K562 (cell line): ENCODE measurements at regions not wholly inside any gene's neighbourhood (a gene's known extent, or its start where the extent isn't known, plus 50 kb on each side); places are given as distances from the start of the nearest gene placed in this dataset.
A peak's percentile ranks its signal among the peaks of the same experiment; 100 is the strongest.

Source experiments
- ATAC-seq: fragments of 200-7000 bp; cut with Tn5 transposase; 3 replicates; pipeline ENCODE4 v1.9.1; 2020; ENCODE audit warnings: moderate library complexity
- BruUV-seq: library from RNA; stranded (reverse); fragments of 400-500 nt; replicated peaks from 2 replicates; lab custom pipeline; 2021; lab: Mats Ljungman, UMichigan
- CTCF ChIA-PET: fragments of 300-600 bp; formaldehyde crosslinking; extraction: SDS; loops from one replicate; lab custom pipeline; 2021; ENCODE audit warnings: low intra/inter-chr PET ratio; lab: Yijun Ruan, JAX
- POLR2A ChIA-PET: fragments of 300-600, 350-650 bp; sonication (Branson Sonifier 250); formaldehyde crosslinking; extraction: SDS; loops from one replicate; lab custom pipeline; 2021; ENCODE audit warnings: antibody characterized with exemption, inconsistent platforms; lab: Yijun Ruan, JAX
- DNase-seq, 4 experiments: peaks; one replicate each; pipeline versions ENCODE4 v3.0.0 to v3.0.0-alpha.2; 2011 to 2018; ENCODE audit warnings: low spot score in 3 of 4, mixed read lengths in 3 of 4; ENCODE audit errors: extremely low read depth in 1 of 4
- FAIRE-seq: peaks from 2 replicates; lab custom pipeline; 2011; peaks lifted over from hg19 to GRCh38; lab: Jason Lieb, UNC
- H2AFZ ChIP-seq: 2 replicates; pipeline ENCODE4 v1.6.0; 2011; ENCODE audit warnings: low read depth, low read length, control low read depth, inconsistent platforms
- H3K27ac ChIP-seq: fragments of 200-600 bp; 3 replicates; pipeline ENCODE4 v1.8.0; 2011; ENCODE audit warnings: low read depth, mild to moderate bottlenecking, control low read depth, inconsistent platforms, low read length, moderate library complexity, mixed read lengths; ENCODE audit errors: extremely low read depth
- H3K27me3 ChIP-seq, 2 experiments: fragments of 300-600 bp in 1 of 2; 2 replicates in 1 of 2; 3 replicates in 1 of 2; pipeline versions ENCODE4 v1.6.0 to v1.8.0; 2011; ENCODE audit warnings: inconsistent platforms in 2 of 2, low read length in 2 of 2, mild to moderate bottlenecking in 1 of 2, mixed read lengths in 1 of 2, moderate library complexity in 1 of 2; ENCODE audit not compliant: control insufficient read depth in 2 of 2, insufficient read depth in 2 of 2
- H3K36me3 ChIP-seq: fragments of 300-600 bp; 3 replicates; pipeline ENCODE4 v1.8.0; 2011; ENCODE audit warnings: mild to moderate bottlenecking, low read length, inconsistent platforms; ENCODE audit not compliant: control insufficient read depth, insufficient read depth
- H3K4me1 ChIP-seq, 2 experiments: fragments of 200-600 bp in 1 of 2; replicated peaks in 1 of 2; 2 replicates in 1 of 2; 3 replicates in 1 of 2; pipeline versions ENCODE4 v1.5.1 to v1.8.0; 2011; ENCODE audit warnings: inconsistent platforms in 2 of 2, low read length in 2 of 2, mild to moderate bottlenecking in 1 of 2, mixed read lengths in 1 of 2, moderate library complexity in 1 of 2; ENCODE audit not compliant: control insufficient read depth in 2 of 2, insufficient read depth in 2 of 2
- H3K4me2 ChIP-seq: 2 replicates; pipeline ENCODE4 v1.6.1; 2011; ENCODE audit warnings: low read length, control low read depth, inconsistent platforms, mixed read lengths; ENCODE audit not compliant: insufficient read depth
- H3K4me3 ChIP-seq: fragments of 200-600 bp; sonication (generic), shearing (Covaris generic); 2 replicates; pipeline ENCODE4 v1.5.1; 2016; ENCODE audit warnings: control low read depth, inconsistent platforms
- H3K79me2 ChIP-seq: fragments of 200-600 bp; 3 replicates; pipeline ENCODE4 v1.8.0; 2011; ENCODE audit warnings: low read length, inconsistent platforms; ENCODE audit not compliant: control insufficient read depth, insufficient read depth
- H3K9ac ChIP-seq, 2 experiments: 2 replicates each; pipeline versions ENCODE4 v1.6.0 to v1.6.1; 2011; ENCODE audit warnings: low read depth in 2 of 2, low read length in 2 of 2, control low read depth in 1 of 2, inconsistent platforms in 1 of 2, mild to moderate bottlenecking in 1 of 2, mixed read lengths in 1 of 2; ENCODE audit not compliant: insufficient read depth in 1 of 2
- H3K9me1 ChIP-seq: one replicate; pipeline ENCODE4 v1.6.0; 2011; ENCODE audit warnings: inconsistent platforms, mild to moderate bottlenecking, low read length, moderate library complexity; ENCODE audit not compliant: control insufficient read depth, insufficient read depth
- H3K9me3 ChIP-seq: replicated peaks from 2 replicates; pipeline ENCODE4 v1.5.1; 2011; ENCODE audit warnings: low read depth, low read length, inconsistent platforms; ENCODE audit not compliant: control insufficient read depth, insufficient read depth
- H4K20me1 ChIP-seq: replicated peaks from 2 replicates; pipeline ENCODE4 v1.6.1; 2011; ENCODE audit warnings: low read length, inconsistent platforms, mixed read lengths; ENCODE audit not compliant: control insufficient read depth, insufficient read depth
- MAFG ChIP-seq: fragments of 450-650 bp; conservative IDR thresholded peaks from 2 replicates; pipeline ENCODE4 v1.6.1; 2016; ENCODE audit warnings: missing genetic modification characterization, missing compliant biosample characterization
- NR3C1 ChIP-seq: sonication (generic); formaldehyde crosslinking; IDR thresholded peaks from 2 replicates; pipeline ENCODE4 v1.8.1; 2022; ENCODE audit warnings: missing genetic modification reagents
- SMARCC2 ChIP-seq: fragments of 450-650 bp; IDR thresholded peaks from 2 replicates; pipeline ENCODE4 v1.6.1; 2017; ENCODE audit warnings: antibody characterized with exemption, moderate library complexity, mild to moderate bottlenecking, low read depth
- ZNF512 ChIP-seq: IDR thresholded peaks from 2 replicates; pipeline ENCODE4 v1.6.1; 2016; ENCODE audit warnings: missing genetic modification characterization, missing compliant biosample characterization
- WGBS: fragments of 100-300 bp; shearing (Covaris generic); methylation state at CpG from one replicate; pipeline ENCODE4 v1.1.6; 2016; ENCODE audit warnings: low coverage, mixed read lengths; ENCODE audit not compliant: insufficient coverage; ENCODE audit errors: missing lambda C conversion rate; 5-methylcytosine and 5-hydroxymethylcytosine counted together
- in situ Hi-C: fragments of 300-500 bp; cut with MboI; formaldehyde crosslinking; loops from 4 replicates; pipeline ENCODE4 v1.15.0; 2018; ENCODE audit warnings: inconsistent platforms, mixed read lengths
- intact Hi-C: fragments of 100-400 bp; cut with micrococcal nuclease; formaldehyde crosslinking; loops from 2 replicates; pipeline ENCODE4 v1.14.2; 2022
- TF ChIP-seq, protein P1 (sequence below): fragments of 250-450 bp; sonication (Bioruptor Pico); IDR thresholded peaks from 2 replicates; pipeline ENCODE4 v1.5.0; 2020; ENCODE audit warnings: mild to moderate bottlenecking

GRCh38 chr10:79004311-79004710, 64.5 kb upstream of the ZMIZ1 start:
- H3K4me1 ChIP-seq: peaks cover 7 to 10% of the 10 kb centered on the region in 2 experiments; a peak in 3 of 5 replicates
- H4K20me1 ChIP-seq: no peaks in the 10 kb centered on the region; the same call in 1 of the 2 replicates
- no peak overlapping the region for H3K4me2 ChIP-seq
- no peak overlapping the region for H3K4me3 ChIP-seq
- no peak overlapping the region for H3K27ac ChIP-seq
- H3K79me2 ChIP-seq: no peaks in the 10 kb centered on the region
- intact Hi-C loops: no loop called here
- no peaks in the 10 kb centered on the region for H3K36me3 ChIP-seq
- POLR2A ChIA-PET: no interaction called here
- ATAC-seq: no peak
- 9% methylated on average over 5 of the region's 5 CpGs for WGBS
- in situ Hi-C loops: no loop called here
- no peak for DNase-seq
- no peak for TF ChIP-seq MAFG (tag)
- TF ChIP-seq, all 486 proteins: peak for 0
- H3K9me3 ChIP-seq: no peaks in the 10 kb centered on the region
- FAIRE-seq: no peak
- BruUV-seq: no TSS peak
- no peak overlapping the region for H3K9ac ChIP-seq
- peaks cover 5% of the 10 kb centered on the region for H3K9me1 ChIP-seq
- H3K27me3 ChIP-seq: peaks cover 46 to 88% of the 10 kb centered on the region in 2 experiments
- no peak overlapping the region for H2AFZ ChIP-seq
- CTCF ChIA-PET: no interaction called here

GRCh38 chr10:79005126-79005810, 63.5 kb upstream of the ZMIZ1 start:
- Histone ChIP-seq H2AFZ (no peak overlapping the region), H3K36me3 (no peaks in the 10 kb centered on the region), H3K27ac (no peak overlapping the region), H3K4me1 (peaks cover 7 to 10% of the 10 kb centered on the region in 2 experiments; a peak in 3 of 5 replicates), H3K4me2 (no peak overlapping the region), H3K9ac (no peak overlapping the region), H3K9me1 (peaks cover 5% of the 10 kb centered on the region), H3K79me2 (no peaks in the 10 kb centered on the region), H3K9me3 (no peaks in the 10 kb centered on the region), H4K20me1 (no peaks in the 10 kb centered on the region; the same call in 1 of the 2 replicates), H3K4me3 (no peak overlapping the region), H3K27me3 (peaks cover 41 to 86% of the 10 kb centered on the region in 2 experiments)
- WGBS: 2% methylated on average over 11 of the region's 11 CpGs
- intact Hi-C loops: no loop called here
- TF ChIP-seq SMARCC2 (no peak), ZNF512 (tag) (no peak), NR3C1 (no peak)
- TF ChIP-seq, protein P1, sequence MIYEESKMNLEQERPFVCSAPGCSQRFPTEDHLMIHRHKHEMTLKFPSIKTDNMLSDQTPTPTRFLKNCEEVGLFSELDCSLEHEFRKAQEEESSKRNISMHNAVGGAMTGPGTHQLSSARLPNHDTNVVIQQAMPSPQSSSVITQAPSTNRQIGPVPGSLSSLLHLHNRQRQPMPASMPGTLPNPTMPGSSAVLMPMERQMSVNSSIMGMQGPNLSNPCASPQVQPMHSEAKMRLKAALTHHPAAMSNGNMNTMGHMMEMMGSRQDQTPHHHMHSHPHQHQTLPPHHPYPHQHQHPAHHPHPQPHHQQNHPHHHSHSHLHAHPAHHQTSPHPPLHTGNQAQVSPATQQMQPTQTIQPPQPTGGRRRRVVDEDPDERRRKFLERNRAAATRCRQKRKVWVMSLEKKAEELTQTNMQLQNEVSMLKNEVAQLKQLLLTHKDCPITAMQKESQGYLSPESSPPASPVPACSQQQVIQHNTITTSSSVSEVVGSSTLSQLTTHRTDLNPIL: no peak
- DNase-seq (no peak), ATAC-seq (peak; percentile 25; the same call in 1 of the 3 replicates), FAIRE-seq (no peak)
- ChIA-PET POLR2A (interaction anchor here (0.8 to 1.0 kb wide), 3 partner anchors 9 to 232 kb away, joined by 3 to 4 read pairs (median 4); no protein-coding TSS in a partner anchor), CTCF (no interaction called here)
- no TSS peak for BruUV-seq
- in situ Hi-C loops: no loop called here
